ENCODE measurements at regions not wholly inside any gene's neighbourhood (a gene's known extent, or its start where the extent isn't known, plus 50 kb on each side); places are given as distances from the start of the nearest gene placed in this dataset.

DNA sequence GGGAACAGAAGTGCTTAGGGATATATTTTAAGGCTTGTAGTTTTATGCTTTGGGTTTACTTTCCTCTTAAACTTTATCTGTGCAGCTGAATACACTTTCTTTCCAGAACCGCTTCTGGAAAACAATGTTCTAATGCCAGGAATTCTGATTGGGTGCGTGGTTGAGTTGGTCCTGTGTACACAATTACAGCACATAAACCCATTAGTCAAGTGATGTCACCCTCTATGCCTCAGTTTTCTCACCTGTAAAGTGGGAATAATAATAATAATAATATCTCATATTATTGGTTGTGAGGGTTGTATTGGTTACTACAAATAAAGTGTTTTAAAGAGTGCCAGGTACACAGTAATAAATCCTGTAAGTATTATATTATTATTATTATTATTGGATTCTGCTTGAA, 129.2 kb downstream of the MID1IP1 start:
- TF ChIP-seq POLR2A (IDR thresholded peaks at IDR 0.05): no peak
- no peak for TF ChIP-seq CTCF (IDR thresholded peaks at IDR 0.05)

Measured in ovary (tissue), 3 donors.